A673 (cell line): ENCODE measurements at regions not wholly inside any gene's neighbourhood (a gene's known extent, or its start where the extent isn't known, plus 50 kb on each side); places are given as distances from the start of the nearest gene placed in this dataset.

Experiments used
- CTCF ChIP-seq: fragments of 300-800, 200-600 bp; sonication (generic); conservative IDR thresholded peaks from 2 replicates; pipeline ENCODE4 v1.5.1; 2017; ENCODE audit warnings: low read depth, mild to moderate bottlenecking, antibody characterized with exemption, low read length, moderate library complexity, mixed read lengths
- EZH2 ChIP-seq: fragments of 200-600 bp; sonication (generic); IDR thresholded peaks from 2 replicates; pipeline ENCODE4 v1.6.1; 2017; ENCODE audit warnings: borderline replicate concordance, low read depth, mild to moderate bottlenecking, mixed read lengths, antibody characterized with exemption, low read length; ENCODE audit not compliant: poor library complexity, severe bottlenecking

GRCh38 chr11:130710497-130711012 lies 205.7 kb downstream of the SNX19 start:
- TF ChIP-seq CTCF (no peak), EZH2 (no peak)
